Stimulated activated CD8-positive, alpha-beta memory T cell treated with anti-CD3 and anti-CD28 coated beads, Interleukin-7, amount 100 ng/mL, for 24 hours (primary cell): ENCODE measurements at regions not wholly inside any gene's neighbourhood (a gene's known extent, or its start where the extent isn't known, plus 50 kb on each side); places are given as distances from the start of the nearest gene placed in this dataset.

Source experiments
- DNase-seq: peaks from one replicate; pipeline ENCODE4 v3.0.0-alpha.2; 2020; ENCODE audit warnings: low read depth

DNA sequence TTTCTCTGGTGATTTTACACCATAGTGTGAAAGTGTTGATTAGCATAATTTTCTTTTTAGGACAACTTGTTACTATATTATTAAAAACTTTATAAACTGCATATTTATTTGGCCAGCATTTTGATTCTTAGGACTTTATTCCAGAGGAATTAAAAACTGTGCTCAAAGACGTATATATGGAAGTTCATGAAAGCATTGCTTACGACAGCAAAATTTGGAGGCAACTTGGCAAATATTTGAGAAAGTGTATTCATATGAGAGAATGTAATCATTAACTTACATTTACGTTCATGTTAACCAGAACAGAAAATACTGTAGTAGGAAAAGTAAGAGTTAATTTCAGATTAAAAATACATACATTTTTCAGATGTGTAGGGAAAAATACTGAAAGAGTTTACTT lies 203.1 kb downstream of the JCAD start:
- DNase-seq: no peak

DNA sequence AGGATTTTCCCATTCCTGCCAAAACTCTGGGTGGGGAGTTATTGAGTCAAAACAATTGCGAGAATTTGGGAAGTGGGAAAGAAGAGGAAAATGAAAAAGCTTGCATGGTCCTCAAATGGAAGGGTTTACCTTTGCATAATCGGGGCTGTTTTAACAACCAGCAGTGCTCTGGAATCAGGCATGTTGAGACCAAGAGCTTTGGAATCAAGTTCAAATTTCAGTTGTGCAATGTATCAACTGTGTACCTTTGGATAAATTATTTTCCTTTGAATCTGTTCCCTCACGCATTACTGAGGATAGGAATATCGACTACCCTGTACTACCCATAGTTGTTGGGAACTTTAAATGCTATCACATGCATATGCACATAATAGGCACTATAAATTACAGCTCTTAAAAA lies 205.5 kb downstream of the JCAD start:
- no peak for DNase-seq

- DNase-seq: no peak
Observed at GRCh38 chr10:29851241-29851640, 208.1 kb downstream of the JCAD start.

DNA sequence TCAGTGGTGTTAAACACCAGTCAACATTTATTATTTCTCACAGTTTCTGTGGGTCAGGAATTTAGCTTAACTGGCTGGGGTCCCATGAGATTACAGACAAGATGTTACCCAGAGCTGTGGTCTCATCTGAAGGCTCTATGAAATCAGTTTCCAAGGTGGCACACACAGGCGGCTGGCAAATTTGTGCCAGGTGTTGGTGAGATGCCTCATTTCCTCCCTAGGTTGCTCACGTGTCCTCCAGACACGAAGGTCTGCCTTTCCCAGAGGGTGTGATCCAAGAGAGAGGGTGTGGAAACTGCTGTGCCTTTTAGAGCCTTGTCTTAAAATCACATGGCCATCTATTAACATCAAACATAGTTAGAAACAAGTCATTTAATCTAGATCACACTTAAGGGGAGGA lies 209.0 kb downstream of the JCAD start:
- DNase-seq: no peak

- no peak for DNase-seq
Observed at GRCh38 chr10:29849886-29850285, 209.5 kb downstream of the JCAD start.

GRCh38 chr10:29849126-29849833 lies 210.1 kb downstream of the JCAD start:
- DNase-seq: no peak

DNA sequence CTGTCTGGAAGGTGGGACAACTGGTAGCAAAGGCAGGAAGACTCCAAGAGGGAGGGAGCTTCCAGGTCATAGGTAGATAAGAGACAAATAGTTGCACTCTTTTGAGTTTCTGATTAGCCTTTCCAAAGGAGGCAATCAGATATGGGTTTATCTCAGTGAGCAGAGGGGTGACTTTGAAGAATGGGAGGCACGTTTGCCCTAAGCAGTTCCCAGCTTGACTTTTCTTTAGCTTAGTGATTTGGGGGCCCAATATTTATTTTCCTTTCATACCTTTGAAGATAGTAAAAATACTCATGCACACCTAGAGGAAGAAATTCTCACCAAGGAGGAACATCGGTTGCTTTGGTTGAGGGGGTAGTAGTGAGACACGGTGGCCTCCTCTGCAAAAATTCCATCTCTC lies 212.1 kb upstream of the SVIL start:
- no peak for DNase-seq

- no peak for DNase-seq
Observed at GRCh38 chr10:29845166-29845565, 210.4 kb upstream of the SVIL start.

DNA sequence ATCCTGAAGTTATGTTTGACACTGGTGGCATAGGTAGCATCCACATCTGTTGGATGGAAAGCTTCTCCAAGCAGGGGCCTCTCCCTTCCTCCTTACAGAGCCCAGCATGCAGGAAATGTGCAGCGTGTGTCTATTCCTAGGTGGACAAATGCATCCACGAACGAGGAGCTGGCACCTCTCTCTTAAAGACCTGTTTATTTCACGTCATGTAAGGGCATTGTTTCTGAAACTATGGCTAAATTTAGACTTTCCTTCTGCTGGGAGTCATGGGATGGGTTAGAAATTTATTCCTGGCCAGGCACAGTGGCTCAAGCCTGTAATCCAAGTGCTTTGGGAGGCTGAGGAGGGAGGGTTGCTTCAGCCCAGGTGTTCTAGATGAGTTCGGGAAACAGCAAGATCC lies 208.4 kb upstream of the SVIL start:
- no peak for DNase-seq

GRCh38 chr10:29841724-29842649 lies 207.2 kb upstream of the SVIL start:
- DNase-seq: no peak

DNA sequence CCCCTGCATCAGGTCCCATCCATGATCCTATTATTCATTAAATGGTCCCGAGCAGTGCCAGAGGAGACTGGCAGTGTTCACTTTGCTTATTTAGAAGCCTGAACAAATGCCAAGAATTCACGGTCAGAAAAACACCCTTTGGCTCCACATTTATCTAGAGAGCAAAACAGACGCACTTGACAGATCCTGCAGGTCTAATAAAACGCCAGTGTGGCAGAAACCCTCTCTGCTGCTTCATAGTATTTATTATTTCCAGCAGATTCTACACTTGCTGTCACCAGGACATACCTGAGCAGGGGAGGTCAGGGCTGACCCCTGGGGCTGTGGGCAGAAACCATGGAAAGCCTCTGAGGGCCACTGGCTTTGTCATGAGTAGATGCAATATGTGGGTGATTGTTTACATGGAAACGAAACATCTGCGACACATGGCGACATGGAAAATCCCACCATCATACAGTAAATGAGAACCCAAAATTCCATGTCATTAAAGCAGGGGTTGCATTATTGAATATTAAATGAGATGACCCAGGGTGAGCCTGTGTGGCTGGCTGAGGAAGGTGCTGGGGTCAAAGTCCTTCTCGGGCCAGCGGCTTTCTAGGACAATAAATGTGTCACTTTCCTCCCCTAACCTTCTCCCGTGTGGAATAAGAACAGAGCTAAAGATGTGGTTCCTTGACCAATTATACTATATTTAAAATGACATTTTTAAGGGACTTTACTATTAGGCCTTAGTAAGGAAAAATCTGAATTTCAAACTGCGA lies 205.9 kb upstream of the SVIL start:
- no peak for DNase-seq

GRCh38 chr10:29839826-29840515 lies 205.2 kb upstream of the SVIL start:
- DNase-seq: no peak

DNA sequence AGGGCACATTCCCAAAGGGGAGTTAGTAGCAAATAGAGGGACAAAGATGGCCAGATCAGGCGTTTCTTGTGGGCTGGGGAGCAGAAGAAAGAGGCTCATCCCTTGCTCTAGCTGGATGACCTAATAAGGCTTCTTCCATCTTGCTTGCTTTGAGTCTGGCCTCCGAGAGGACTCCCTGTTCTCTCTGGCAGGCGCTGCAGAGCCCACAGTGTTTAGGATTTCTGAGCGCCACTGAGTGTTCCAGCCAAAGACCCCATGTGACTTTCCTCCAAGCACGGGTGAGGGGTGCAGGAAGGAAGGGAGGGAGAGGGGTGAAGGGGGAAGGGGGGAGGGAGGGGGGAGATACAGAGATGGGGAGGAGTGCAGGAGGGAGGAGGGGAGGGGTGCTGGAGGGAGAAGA lies 203.8 kb upstream of the SVIL start:
- DNase-seq: no peak

DNA sequence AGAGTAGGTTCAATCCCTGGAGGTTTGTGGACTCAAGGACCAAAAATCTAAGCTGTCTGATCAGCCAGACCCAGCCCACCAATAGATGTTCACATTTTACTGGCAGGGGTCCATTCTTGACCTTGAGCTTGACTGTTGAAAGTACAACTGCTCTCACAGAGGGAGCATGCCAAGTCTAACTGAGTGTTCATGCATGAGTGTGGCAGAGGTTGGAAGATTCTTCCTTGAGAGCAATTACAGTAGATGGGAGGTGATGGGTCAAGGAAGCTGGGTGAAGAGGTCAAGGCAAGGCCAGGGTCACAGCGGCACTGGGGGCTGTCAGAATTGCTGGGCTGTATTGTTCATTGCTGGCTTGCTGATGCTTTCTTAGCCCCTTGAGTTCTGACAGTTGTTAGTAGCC lies 202.8 kb upstream of the SVIL start:
- DNase-seq: no peak

DNA sequence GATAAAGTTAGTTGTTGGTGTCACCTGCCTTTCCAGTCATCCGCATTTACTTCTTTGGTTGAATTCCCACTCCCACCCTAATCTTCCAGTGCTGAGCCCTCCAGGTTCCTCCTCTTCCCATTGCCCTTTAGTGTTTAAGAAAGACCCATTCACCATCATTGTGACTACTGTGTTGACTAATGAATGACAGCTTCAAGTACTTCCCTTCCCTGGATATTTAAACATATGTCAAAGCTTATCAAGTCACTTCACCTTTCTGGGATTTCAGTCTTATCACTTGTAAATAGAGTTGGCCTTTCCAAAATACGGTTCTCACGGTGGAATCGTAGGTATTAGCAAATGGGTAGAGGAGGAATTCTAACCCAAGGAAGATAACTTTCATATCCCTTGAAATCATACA lies 201.6 kb upstream of the SVIL start:
- DNase-seq: no peak

GRCh38 chr10:29835055-29835454 lies 200.3 kb upstream of the SVIL start:
- DNase-seq: no peak

DNA sequence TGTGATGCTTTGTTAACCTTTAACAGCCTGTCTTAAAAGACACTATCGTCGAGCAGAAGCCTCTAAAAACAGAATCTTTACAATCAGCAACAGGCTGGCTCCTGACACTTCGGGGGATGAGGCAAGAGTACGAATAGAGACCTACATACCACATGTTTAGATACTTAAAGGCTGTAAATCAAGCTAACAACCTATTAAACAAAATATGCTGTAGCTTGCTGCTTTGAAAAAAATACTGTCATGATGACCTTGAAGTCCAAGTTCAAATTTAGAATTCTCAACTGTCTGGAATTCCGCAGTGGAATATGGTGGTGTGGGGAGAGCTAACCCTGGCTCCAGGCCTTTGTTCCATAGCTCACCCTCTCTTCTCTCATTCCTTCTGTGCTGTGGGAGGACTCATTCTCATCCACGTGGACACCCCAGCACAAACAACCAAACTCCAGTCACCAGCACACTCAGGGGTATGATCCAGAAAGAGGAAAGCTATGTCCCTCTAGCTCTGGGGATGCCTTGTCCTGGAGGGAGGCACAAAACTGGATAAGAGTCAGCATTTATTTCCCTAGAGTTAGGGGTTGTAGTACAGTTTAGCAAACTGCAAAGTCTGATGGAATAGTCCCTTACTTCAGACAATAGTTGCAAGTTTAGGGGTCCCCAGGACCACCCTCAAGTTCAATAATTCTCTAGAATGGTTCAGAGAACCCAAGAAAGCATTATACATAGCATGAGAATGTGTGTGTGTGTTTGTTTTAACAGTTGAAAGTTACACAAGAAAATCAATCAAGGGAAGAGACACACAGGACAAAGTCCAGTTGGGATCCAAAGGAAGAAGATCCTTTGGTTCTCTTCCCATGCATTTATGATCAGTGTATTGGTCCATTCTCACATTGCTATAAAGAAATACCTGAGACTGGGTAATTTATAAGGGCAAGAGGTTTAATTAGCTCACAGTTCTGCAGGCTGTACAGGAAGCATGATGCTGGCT lies 196.1 kb upstream of the SVIL start:
- no peak for DNase-seq

- DNase-seq: no peak
Observed at GRCh38 chr10:29829776-29830175, 195.0 kb upstream of the SVIL start.

DNA sequence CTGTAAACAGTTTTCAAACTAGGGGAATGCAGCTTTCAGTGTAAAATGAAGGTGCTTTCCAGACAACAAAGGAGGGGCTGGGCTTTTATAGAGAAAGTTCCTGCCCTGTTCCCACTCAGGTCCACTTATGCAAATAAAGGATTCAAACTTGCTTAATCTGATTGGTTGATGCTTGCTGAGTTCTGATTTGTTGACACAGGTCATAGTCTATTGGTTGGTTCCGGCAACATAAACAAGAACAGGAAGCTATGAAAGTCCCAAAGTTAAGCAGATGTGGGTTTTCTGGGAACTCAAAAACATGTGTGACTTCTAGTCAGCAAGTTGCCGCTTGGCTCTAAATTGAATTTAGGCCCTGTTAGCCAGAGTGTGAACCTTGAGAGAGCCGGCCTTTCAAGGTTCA lies 194.2 kb upstream of the SVIL start:
- DNase-seq: no peak

DNA sequence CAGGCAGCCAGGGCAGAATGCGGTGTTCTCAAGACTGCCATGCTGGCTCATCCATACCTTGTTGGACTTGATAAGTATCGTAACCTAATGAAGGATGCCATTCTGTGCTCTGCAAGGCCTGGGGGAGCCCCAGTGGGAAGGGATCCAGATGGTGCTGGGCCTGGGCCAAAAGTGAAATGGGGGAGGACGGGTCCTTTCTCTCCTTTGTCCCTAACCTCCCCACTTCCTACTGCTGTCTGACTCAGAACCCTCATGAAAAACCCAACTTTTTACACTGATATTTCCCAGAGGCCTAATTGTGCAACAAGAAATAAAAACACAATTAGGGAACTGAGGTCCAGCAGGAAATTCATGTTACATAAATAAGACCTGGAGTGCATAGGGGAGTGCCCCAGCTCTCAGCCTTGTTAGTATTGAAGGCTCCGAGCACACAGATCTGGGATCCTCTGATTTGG lies 193.7 kb upstream of the SVIL start:
- DNase-seq: no peak

DNA sequence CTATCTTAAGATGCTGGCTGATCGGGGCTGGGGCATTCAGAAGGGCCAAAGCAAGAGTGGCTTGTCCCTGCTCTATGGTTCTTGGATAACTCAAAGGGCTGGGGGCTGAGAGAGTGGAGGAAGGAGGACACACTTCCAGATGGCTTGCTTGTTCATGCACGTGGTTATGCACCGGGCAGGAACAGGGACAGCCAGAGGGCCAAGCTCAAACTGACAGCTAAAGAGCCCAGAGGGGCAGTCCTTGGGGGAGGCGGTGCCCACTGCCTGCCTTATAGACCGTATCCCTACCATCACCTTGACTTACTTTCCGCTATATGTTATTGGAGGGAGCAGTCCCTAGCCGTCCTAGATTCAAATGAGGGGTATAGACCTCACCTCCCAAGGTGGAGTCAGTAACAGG lies 192.7 kb upstream of the SVIL start:
- DNase-seq: no peak
